H9 (cell line): ENCODE measurements at regions not wholly inside any gene's neighbourhood (a gene's known extent, or its start where the extent isn't known, plus 50 kb on each side); places are given as distances from the start of the nearest gene placed in this dataset.

ENCODE experiments used
- DNase-seq: peaks from one replicate; pipeline ENCODE4 v3.0.0-alpha.2; 2017
- H2AFZ ChIP-seq: one replicate; pipeline ENCODE4 v1.6.1; 2013; ENCODE audit warnings: mild to moderate bottlenecking, low read length, control low read depth, moderate library complexity
- H2AK5ac ChIP-seq: 2 replicates; pipeline ENCODE4 v1.6.1; 2013; ENCODE audit warnings: low read length, control low read depth, mixed read lengths; ENCODE audit not compliant: insufficient read length
- H2BK120ac ChIP-seq: one replicate; pipeline ENCODE4 v1.6.1; 2013; ENCODE audit warnings: low read depth, mild to moderate bottlenecking, low read length, control low read depth, inconsistent platforms; ENCODE audit not compliant: poor library complexity, severe bottlenecking
- H2BK12ac ChIP-seq: 2 replicates; pipeline ENCODE4 v1.6.1; 2013; ENCODE audit warnings: low read length, control low read depth, mixed read lengths, low read depth; ENCODE audit not compliant: insufficient read length
- H2BK15ac ChIP-seq: 2 replicates; pipeline ENCODE4 v1.6.1; 2013; ENCODE audit warnings: low read depth, low read length, control low read depth
- H2BK20ac ChIP-seq: one replicate; pipeline ENCODE4 v1.6.1; 2013; ENCODE audit warnings: low read depth, mild to moderate bottlenecking, low read length, control low read depth, inconsistent platforms; ENCODE audit not compliant: poor library complexity, severe bottlenecking
- H2BK5ac ChIP-seq: 2 replicates; pipeline ENCODE4 v1.6.1; 2013; ENCODE audit warnings: low read length, control low read depth, mixed read lengths; ENCODE audit not compliant: insufficient read length
- H3K14ac ChIP-seq: 2 replicates; pipeline ENCODE4 v1.6.1; 2013; ENCODE audit warnings: low read length, control low read depth; ENCODE audit not compliant: insufficient read depth
- H3K18ac ChIP-seq: 2 replicates; pipeline ENCODE4 v1.6.1; 2013; ENCODE audit warnings: low read depth, mild to moderate bottlenecking, mixed read lengths, low read length, control low read depth; ENCODE audit not compliant: insufficient read length
- H3K23ac ChIP-seq: 2 replicates; pipeline ENCODE4 v1.6.1; 2013; ENCODE audit warnings: low read length, control low read depth, mixed read lengths, low read depth; ENCODE audit not compliant: insufficient read length
- H3K23me2 ChIP-seq: 2 replicates; pipeline ENCODE4 v1.6.1; 2013; ENCODE audit warnings: low read depth, mild to moderate bottlenecking, mixed read lengths, low read length, control low read depth; ENCODE audit not compliant: insufficient read length, poor library complexity, severe bottlenecking
- H3K27ac ChIP-seq: 2 replicates; pipeline ENCODE4 v1.5.1; 2013; ENCODE audit warnings: low read length, control low read depth, mixed read lengths, low read depth; ENCODE audit not compliant: insufficient read length
- H3K27me3 ChIP-seq: 2 replicates; pipeline ENCODE4 v1.6.1; 2013; ENCODE audit warnings: low read length, control low read depth, inconsistent platforms; ENCODE audit not compliant: insufficient read depth
- H3K4ac ChIP-seq: 2 replicates; pipeline ENCODE4 v1.6.1; 2013; ENCODE audit warnings: low read depth, mild to moderate bottlenecking, control low read depth, inconsistent platforms, low read length, moderate library complexity
- H3K4me1 ChIP-seq: 2 replicates; pipeline ENCODE4 v1.6.1; 2013; ENCODE audit warnings: low read length, control low read depth, inconsistent platforms; ENCODE audit not compliant: insufficient read depth
- H3K4me2 ChIP-seq: 2 replicates; pipeline ENCODE4 v1.6.1; 2013; ENCODE audit warnings: low read length, control low read depth, mixed read lengths; ENCODE audit not compliant: insufficient read length, insufficient read depth
- H3K56ac ChIP-seq: 2 replicates; pipeline ENCODE4 v1.6.1; 2013; ENCODE audit warnings: low read depth, mild to moderate bottlenecking, mixed read lengths, low read length, control low read depth; ENCODE audit not compliant: insufficient read length
- H3K79me1 ChIP-seq: 2 replicates; pipeline ENCODE4 v1.6.1; 2013; ENCODE audit warnings: low read depth, mild to moderate bottlenecking, moderate library complexity, low read length, control low read depth, inconsistent platforms; ENCODE audit not compliant: insufficient read depth, poor library complexity, severe bottlenecking
- H3K79me2 ChIP-seq: 2 replicates; pipeline ENCODE4 v1.6.1; 2013; ENCODE audit warnings: low read length, control low read depth, inconsistent platforms; ENCODE audit not compliant: insufficient read depth
- H3K9ac ChIP-seq: 2 replicates; pipeline ENCODE4 v1.6.1; 2013; ENCODE audit warnings: low read length, control low read depth, mixed read lengths; ENCODE audit not compliant: insufficient read length; ENCODE audit errors: extremely low read depth
- H3K9me3 ChIP-seq: one replicate; pipeline ENCODE4 v1.6.1; 2013; ENCODE audit warnings: low read depth, low read length, inconsistent platforms; ENCODE audit not compliant: control insufficient read depth
- H3T11ph ChIP-seq: one replicate; pipeline ENCODE4 v1.6.1; 2013; ENCODE audit warnings: mild to moderate bottlenecking, low read length, control low read depth, inconsistent platforms
- H4K20me1 ChIP-seq: one replicate; pipeline ENCODE4 v1.6.1; 2013; ENCODE audit not compliant: control insufficient read depth, insufficient read length, insufficient read depth
- H4K5ac ChIP-seq: 2 replicates; pipeline ENCODE4 v1.6.1; 2013; ENCODE audit warnings: low read depth, mild to moderate bottlenecking, mixed read lengths, low read length, control low read depth; ENCODE audit not compliant: insufficient read length
- H4K8ac ChIP-seq: replicated peaks from 2 replicates; pipeline ENCODE4 v1.6.1; 2013; ENCODE audit warnings: low read length, control low read depth, mixed read lengths, low read depth; ENCODE audit not compliant: insufficient read length
- H4K91ac ChIP-seq: 2 replicates; pipeline ENCODE4 v1.6.1; 2013; ENCODE audit warnings: low read depth, mild to moderate bottlenecking, moderate library complexity, mixed read lengths, low read length, control low read depth; ENCODE audit not compliant: insufficient read length
- H3K27ac Mint-ChIP-seq, 3 experiments: 2 replicates in 2 of 3; 3 replicates in 1 of 3; pipeline ENCODE4 v1.8.0; 2020 to 2021; ENCODE audit warnings: mixed read lengths in 3 of 3, mild to moderate bottlenecking in 1 of 3, moderate library complexity in 1 of 3
- H3K27me3 Mint-ChIP-seq: 2 replicates; pipeline ENCODE4 v1.8.0; 2021; ENCODE audit warnings: low read depth, mild to moderate bottlenecking, moderate library complexity, mixed read lengths
- H3K36me3 Mint-ChIP-seq, 3 experiments: 2 replicates in 2 of 3; 3 replicates in 1 of 3; pipeline ENCODE4 v1.8.0; 2020 to 2021; ENCODE audit warnings: low read depth in 3 of 3, mixed read lengths in 3 of 3; ENCODE audit not compliant: insufficient read depth in 1 of 3
- H3K4me1 Mint-ChIP-seq, 2 experiments: 2 replicates each; pipeline ENCODE4 v1.8.0; 2020; ENCODE audit warnings: mixed read lengths in 2 of 2
- H3K4me3 Mint-ChIP-seq, 2 experiments: 2 replicates in 1 of 2; 3 replicates in 1 of 2; pipeline ENCODE4 v1.8.0; 2020 to 2021; ENCODE audit warnings: mild to moderate bottlenecking in 2 of 2, mixed read lengths in 2 of 2, moderate library complexity in 1 of 2
- H3K9me3 Mint-ChIP-seq, 2 experiments: 2 replicates in 1 of 2; 3 replicates in 1 of 2; pipeline ENCODE4 v1.8.0; 2020; ENCODE audit warnings: mild to moderate bottlenecking in 2 of 2, mixed read lengths in 2 of 2, moderate library complexity in 1 of 2
- WGBS: extraction: QIAGEN DNeasy Blood & Tissue Kit; methylation state at CpG from one replicate; pipeline ENCODE4 v1.1.7; 2013; ENCODE audit warnings: missing lambda C conversion rate, low lambda C conversion rate, mixed read lengths; ENCODE audit not compliant: insufficient read length; ENCODE audit errors: extremely low coverage; 5-methylcytosine and 5-hydroxymethylcytosine counted together
- TF ChIP-seq, protein P1 (sequence below): fragments of 200-600 bp; sonication (generic); conservative IDR thresholded peaks from 3 replicates; pipeline ENCODE4 v1.8.0; 2021; ENCODE audit warnings: antibody characterized with exemption, mild to moderate bottlenecking

DNA sequence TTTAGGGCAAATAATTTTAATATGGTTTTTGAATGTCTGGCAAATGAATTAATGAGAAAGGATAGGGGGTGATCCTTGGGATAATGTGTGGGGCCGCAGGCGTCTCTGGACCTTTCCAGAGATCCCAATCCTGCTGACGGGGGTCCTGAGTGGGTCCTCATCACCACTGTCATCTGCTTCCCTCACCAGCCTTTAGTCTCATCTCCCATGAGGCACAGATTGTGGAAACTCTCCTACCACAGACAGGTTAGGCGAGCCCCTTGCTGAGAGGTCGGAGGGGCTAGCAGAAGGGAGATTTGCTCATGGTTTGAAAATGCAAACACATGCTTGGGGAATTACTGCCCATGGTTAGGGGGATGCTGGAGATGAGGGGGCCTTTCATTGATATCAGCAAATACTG, 484.6 kb downstream of the RPS24 start:
- Histone ChIP-seq H3K23me2 (no peaks in the 10 kb centered on the region), H3K4me1 (no peaks in the 10 kb centered on the region), H3K23ac (no peak overlapping the region), H4K20me1 (no peaks in the 10 kb centered on the region), H2BK5ac (no peak overlapping the region), H3K9ac (no peak overlapping the region), H3K56ac (no peak overlapping the region), H3K79me1 (no peaks in the 10 kb centered on the region), H3K4me2 (no peak overlapping the region), H4K5ac (no peak overlapping the region), H3K79me2 (no peaks in the 10 kb centered on the region), H3K14ac (no peak overlapping the region), H2BK20ac (no peak overlapping the region), H4K8ac (no peak overlapping the region), H3K4ac (no peak overlapping the region), H2BK12ac (no peak overlapping the region), H2BK120ac (no peak overlapping the region), H2AK5ac (no peak overlapping the region), H3K18ac (no peak overlapping the region), H4K91ac (no peak overlapping the region), H2AFZ (no peak overlapping the region), H3T11ph (no peak overlapping the region), H3K9me3 (no peaks in the 10 kb centered on the region), H2BK15ac (no peak overlapping the region), H3K27ac (no peak overlapping the region), H3K27me3 (no peaks in the 10 kb centered on the region)
- Mint-ChIP-seq H3K27me3 (peaks cover 3% of the 10 kb centered on the region), H3K4me3 (no peak overlapping the region), H3K4me1 (peaks cover 7 to 8% of the 10 kb centered on the region in 2 experiments; a peak in 3 of 4 replicates), H3K36me3 (no peaks in the 10 kb centered on the region), H3K9me3 (no peaks in the 10 kb centered on the region), H3K27ac (no peak overlapping the region; a peak in 1 of 7 replicates)
- TF ChIP-seq, protein P1, sequence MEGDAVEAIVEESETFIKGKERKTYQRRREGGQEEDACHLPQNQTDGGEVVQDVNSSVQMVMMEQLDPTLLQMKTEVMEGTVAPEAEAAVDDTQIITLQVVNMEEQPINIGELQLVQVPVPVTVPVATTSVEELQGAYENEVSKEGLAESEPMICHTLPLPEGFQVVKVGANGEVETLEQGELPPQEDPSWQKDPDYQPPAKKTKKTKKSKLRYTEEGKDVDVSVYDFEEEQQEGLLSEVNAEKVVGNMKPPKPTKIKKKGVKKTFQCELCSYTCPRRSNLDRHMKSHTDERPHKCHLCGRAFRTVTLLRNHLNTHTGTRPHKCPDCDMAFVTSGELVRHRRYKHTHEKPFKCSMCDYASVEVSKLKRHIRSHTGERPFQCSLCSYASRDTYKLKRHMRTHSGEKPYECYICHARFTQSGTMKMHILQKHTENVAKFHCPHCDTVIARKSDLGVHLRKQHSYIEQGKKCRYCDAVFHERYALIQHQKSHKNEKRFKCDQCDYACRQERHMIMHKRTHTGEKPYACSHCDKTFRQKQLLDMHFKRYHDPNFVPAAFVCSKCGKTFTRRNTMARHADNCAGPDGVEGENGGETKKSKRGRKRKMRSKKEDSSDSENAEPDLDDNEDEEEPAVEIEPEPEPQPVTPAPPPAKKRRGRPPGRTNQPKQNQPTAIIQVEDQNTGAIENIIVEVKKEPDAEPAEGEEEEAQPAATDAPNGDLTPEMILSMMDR = no peak
- no CpG with 5 or more reads among the region's 5 CpGs for WGBS
- DNase-seq = no peak
